ENCODE measurements at regions not wholly inside any gene's neighbourhood (a gene's known extent, or its start where the extent isn't known, plus 50 kb on each side); places are given as distances from the start of the nearest gene placed in this dataset.

DNA sequence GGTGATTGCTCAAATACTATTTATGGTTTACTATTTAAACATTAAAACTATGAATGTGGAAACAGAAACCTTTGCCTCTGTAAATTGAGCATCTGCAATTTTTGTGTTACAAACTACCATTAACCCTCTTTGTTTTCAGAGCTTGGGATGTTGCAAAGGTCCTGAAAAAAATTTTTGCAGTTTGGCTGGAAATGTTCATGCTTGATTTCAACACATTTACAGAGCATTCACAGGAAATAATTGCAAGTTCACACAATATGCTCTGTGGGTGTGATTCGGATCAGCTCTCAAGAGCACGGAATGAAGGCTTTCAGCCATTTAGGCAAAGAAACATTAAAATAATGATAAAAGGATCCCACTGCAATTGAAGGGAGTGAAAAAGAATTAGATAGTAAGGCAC, 232.9 kb downstream of the ATP23 start:
- TF ChIP-seq ZNF274 (IDR thresholded peaks at IDR 0.05; ENCODE audit: low read depth, low read length) (no peak), SUZ12 (IDR thresholded peaks at IDR 0.05; ENCODE audit: extremely low read depth, insufficient read depth, insufficient read length) (no peak)
